GM23338 (cell line): ENCODE measurements at regions not wholly inside any gene's neighbourhood (a gene's known extent, or its start where the extent isn't known, plus 50 kb on each side); places are given as distances from the start of the nearest gene placed in this dataset.

Experiments used
- ATAC-seq: fragments of 200-7000 bp; cut with Tn5 transposase; 3 replicates; pipeline ENCODE4 v1.9.1; 2020
- DNase-seq: peaks from one replicate; pipeline ENCODE4 v3.0.0-alpha.2; 2015; ENCODE audit warnings: low spot score
- H2AFZ ChIP-seq: fragments of 200-600 bp; sonication (generic); 2 replicates; pipeline ENCODE4 v1.8.0; 2016; ENCODE audit warnings: antibody characterized with exemption, mild to moderate bottlenecking, moderate library complexity
- H3F3A ChIP-seq: fragments of 200-600 bp; sonication (generic); replicated peaks from 2 replicates; pipeline ENCODE4 v1.8.0; 2017; ENCODE audit warnings: antibody characterized with exemption, mixed run types, low read depth
- H3K27ac ChIP-seq: fragments of 200-600 bp; sonication (generic); 2 replicates; pipeline ENCODE4 v1.6.1; 2016; ENCODE audit warnings: low read depth
- H3K27me3 ChIP-seq: fragments of 200-600 bp; sonication (generic); 2 replicates; pipeline ENCODE4 v1.8.0; 2016; ENCODE audit warnings: mild to moderate bottlenecking, mixed run types, moderate library complexity; ENCODE audit not compliant: insufficient read depth
- H3K36me3 ChIP-seq: fragments of 200-600 bp; sonication (generic); 2 replicates; pipeline ENCODE4 v1.8.0; 2016; ENCODE audit warnings: mild to moderate bottlenecking; ENCODE audit not compliant: insufficient read depth
- H3K4me1 ChIP-seq: fragments of 200-600 bp; sonication (generic); 2 replicates; pipeline ENCODE4 v1.8.0; 2016; ENCODE audit warnings: mild to moderate bottlenecking, moderate library complexity; ENCODE audit not compliant: insufficient read depth
- H3K4me2 ChIP-seq: fragments of 200-600 bp; sonication (generic); 2 replicates; pipeline ENCODE4 v1.7.1; 2017; ENCODE audit warnings: mixed run types
- H3K4me3 ChIP-seq: fragments of 200-600 bp; sonication (generic); 2 replicates; pipeline ENCODE4 v1.6.1; 2016; ENCODE audit warnings: mixed run types
- H3K79me2 ChIP-seq: fragments of 200-600 bp; sonication (generic); replicated peaks from 2 replicates; pipeline ENCODE4 v1.8.0; 2017; ENCODE audit warnings: mild to moderate bottlenecking; ENCODE audit not compliant: insufficient read depth
- H3K9me2 ChIP-seq: fragments of 200-600 bp; sonication (generic); 2 replicates; pipeline ENCODE4 v1.8.0; 2017; ENCODE audit not compliant: insufficient read depth
- H4K20me1 ChIP-seq: fragments of 200-600 bp; sonication (generic); replicated peaks from 2 replicates; pipeline ENCODE4 v1.8.0; 2017; ENCODE audit warnings: mild to moderate bottlenecking; ENCODE audit not compliant: insufficient read depth
- H3K27ac Mint-ChIP-seq: 2 replicates; pipeline ENCODE4 v1.8.0; 2020; ENCODE audit warnings: inconsistent platforms, mild to moderate bottlenecking, moderate library complexity, mixed read lengths
- H3K27me3 Mint-ChIP-seq: 3 replicates; pipeline ENCODE4 v1.8.0; 2022; ENCODE audit warnings: low read depth, mild to moderate bottlenecking, moderate library complexity, mixed read lengths, inconsistent platforms; ENCODE audit not compliant: insufficient read depth, poor library complexity
- H3K36me3 Mint-ChIP-seq: 3 replicates; pipeline ENCODE4 v1.8.0; 2021; ENCODE audit warnings: low read depth, mild to moderate bottlenecking, inconsistent platforms, moderate library complexity, mixed read lengths
- H3K4me1 Mint-ChIP-seq: 3 replicates; pipeline ENCODE4 v1.8.0; 2020; ENCODE audit warnings: mild to moderate bottlenecking, inconsistent platforms, mixed read lengths
- H3K4me3 Mint-ChIP-seq: 3 replicates; pipeline ENCODE4 v1.8.0; 2021; ENCODE audit warnings: moderate library complexity, mild to moderate bottlenecking, inconsistent platforms, mixed read lengths
- H3K9me3 Mint-ChIP-seq: 3 replicates; pipeline ENCODE4 v1.8.0; 2020; ENCODE audit warnings: moderate library complexity, mild to moderate bottlenecking, inconsistent platforms, mixed read lengths
- CREB1 ChIP-seq: fragments of 250-450 bp; sonication (Bioruptor Pico); IDR thresholded peaks from 2 replicates; pipeline ENCODE4 v1.5.0; 2020; ENCODE audit warnings: low read depth, mild to moderate bottlenecking, moderate library complexity
- ETS1 ChIP-seq: IDR thresholded peaks from 2 replicates; pipeline ENCODE4 v1.6.1; 2016; ENCODE audit warnings: antibody characterized with exemption
- EZH2 ChIP-seq: fragments of 200-600 bp; sonication (generic); IDR thresholded peaks from one replicate; pipeline ENCODE4 v1.8.0; 2017; ENCODE audit warnings: antibody characterized with exemption, mild to moderate bottlenecking, low read depth; ENCODE audit not compliant: unreplicated experiment
- EZH2phosphoT487 ChIP-seq: fragments of 200-600 bp; sonication (generic); IDR thresholded peaks from one replicate; pipeline ENCODE4 v1.8.1; 2018; ENCODE audit warnings: antibody characterized with exemption; ENCODE audit not compliant: unreplicated experiment
- JUNB ChIP-seq: IDR thresholded peaks from one replicate; pipeline ENCODE4 v1.6.1; 2016; ENCODE audit warnings: antibody characterized with exemption; ENCODE audit not compliant: unreplicated experiment
- NANOG ChIP-seq: IDR thresholded peaks from 2 replicates; pipeline ENCODE4 v1.6.1; 2016; ENCODE audit warnings: antibody characterized with exemption, borderline replicate concordance
- POLR2AphosphoS5 ChIP-seq: IDR thresholded peaks from 2 replicates; pipeline ENCODE4 v1.6.1; 2016; ENCODE audit warnings: antibody characterized with exemption, low read depth
- STAT1 ChIP-seq: IDR thresholded peaks from one replicate; pipeline ENCODE4 v1.6.1; 2016; ENCODE audit warnings: antibody characterized with exemption; ENCODE audit not compliant: unreplicated experiment
- ZNF114 ChIP-seq: fragments of 250-450 bp; sonication (Bioruptor Pico); IDR thresholded peaks from 2 replicates; pipeline ENCODE4 v1.5.0; 2020; ENCODE audit warnings: mild to moderate bottlenecking, moderate library complexity
- ZNF331 ChIP-seq: fragments of 250-450 bp; sonication (Bioruptor Pico); IDR thresholded peaks from 2 replicates; pipeline ENCODE4 v1.5.0; 2020; ENCODE audit warnings: low read depth, mild to moderate bottlenecking, moderate library complexity
- TF ChIP-seq, protein P1 (sequence below): IDR thresholded peaks from one replicate; pipeline ENCODE4 v1.6.1; 2018; ENCODE audit warnings: antibody characterized with exemption; ENCODE audit not compliant: unreplicated experiment
- TF ChIP-seq, protein P2 (sequence below): fragments of 250-450 bp; sonication (Bioruptor Pico); IDR thresholded peaks from 2 replicates; pipeline ENCODE4 v1.5.0; 2020; ENCODE audit warnings: mild to moderate bottlenecking, moderate library complexity
- TF ChIP-seq, protein P3 (sequence below), 2 experiments: fragments of 200-600 bp in 1 of 2; sonication (generic) in 1 of 2; conservative IDR thresholded peaks; 2 replicates each; pipeline versions ENCODE4 v1.5.1 to v1.6.1; 2016 to 2017; ENCODE audit warnings: antibody characterized with exemption in 2 of 2, low read depth in 2 of 2, mild to moderate bottlenecking in 2 of 2, moderate library complexity in 1 of 2

GRCh38 chr14:54047645-54048308 is 91.2 kb upstream of the BMP4 start:
- Histone ChIP-seq H4K20me1 (no peaks in the 10 kb centered on the region), H3F3A (no peaks in the 10 kb centered on the region), H3K4me2 (no peak overlapping the region), H2AFZ (no peak overlapping the region), H3K27ac (no peak overlapping the region), H3K4me3 (no peak overlapping the region), H3K4me1 (no peaks in the 10 kb centered on the region), H3K36me3 (no peaks in the 10 kb centered on the region), H3K9me2 (no peaks in the 10 kb centered on the region; the same call in 1 of the 2 replicates), H3K79me2 (no peaks in the 10 kb centered on the region), H3K27me3 (no peaks in the 10 kb centered on the region)
- TF ChIP-seq EZH2phosphoT487 (no peak), ZNF331 (CRISPR knock-in tag) (no peak), JUNB (no peak), EZH2 (no peak), POLR2AphosphoS5 (no peak), NANOG (no peak), ETS1 (no peak), CREB1 (no peak), STAT1 (no peak), ZNF114 (no peak)
- TF ChIP-seq, protein P1, sequence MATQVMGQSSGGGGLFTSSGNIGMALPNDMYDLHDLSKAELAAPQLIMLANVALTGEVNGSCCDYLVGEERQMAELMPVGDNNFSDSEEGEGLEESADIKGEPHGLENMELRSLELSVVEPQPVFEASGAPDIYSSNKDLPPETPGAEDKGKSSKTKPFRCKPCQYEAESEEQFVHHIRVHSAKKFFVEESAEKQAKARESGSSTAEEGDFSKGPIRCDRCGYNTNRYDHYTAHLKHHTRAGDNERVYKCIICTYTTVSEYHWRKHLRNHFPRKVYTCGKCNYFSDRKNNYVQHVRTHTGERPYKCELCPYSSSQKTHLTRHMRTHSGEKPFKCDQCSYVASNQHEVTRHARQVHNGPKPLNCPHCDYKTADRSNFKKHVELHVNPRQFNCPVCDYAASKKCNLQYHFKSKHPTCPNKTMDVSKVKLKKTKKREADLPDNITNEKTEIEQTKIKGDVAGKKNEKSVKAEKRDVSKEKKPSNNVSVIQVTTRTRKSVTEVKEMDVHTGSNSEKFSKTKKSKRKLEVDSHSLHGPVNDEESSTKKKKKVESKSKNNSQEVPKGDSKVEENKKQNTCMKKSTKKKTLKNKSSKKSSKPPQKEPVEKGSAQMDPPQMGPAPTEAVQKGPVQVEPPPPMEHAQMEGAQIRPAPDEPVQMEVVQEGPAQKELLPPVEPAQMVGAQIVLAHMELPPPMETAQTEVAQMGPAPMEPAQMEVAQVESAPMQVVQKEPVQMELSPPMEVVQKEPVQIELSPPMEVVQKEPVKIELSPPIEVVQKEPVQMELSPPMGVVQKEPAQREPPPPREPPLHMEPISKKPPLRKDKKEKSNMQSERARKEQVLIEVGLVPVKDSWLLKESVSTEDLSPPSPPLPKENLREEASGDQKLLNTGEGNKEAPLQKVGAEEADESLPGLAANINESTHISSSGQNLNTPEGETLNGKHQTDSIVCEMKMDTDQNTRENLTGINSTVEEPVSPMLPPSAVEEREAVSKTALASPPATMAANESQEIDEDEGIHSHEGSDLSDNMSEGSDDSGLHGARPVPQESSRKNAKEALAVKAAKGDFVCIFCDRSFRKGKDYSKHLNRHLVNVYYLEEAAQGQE: no peak
- TF ChIP-seq, protein P2, sequence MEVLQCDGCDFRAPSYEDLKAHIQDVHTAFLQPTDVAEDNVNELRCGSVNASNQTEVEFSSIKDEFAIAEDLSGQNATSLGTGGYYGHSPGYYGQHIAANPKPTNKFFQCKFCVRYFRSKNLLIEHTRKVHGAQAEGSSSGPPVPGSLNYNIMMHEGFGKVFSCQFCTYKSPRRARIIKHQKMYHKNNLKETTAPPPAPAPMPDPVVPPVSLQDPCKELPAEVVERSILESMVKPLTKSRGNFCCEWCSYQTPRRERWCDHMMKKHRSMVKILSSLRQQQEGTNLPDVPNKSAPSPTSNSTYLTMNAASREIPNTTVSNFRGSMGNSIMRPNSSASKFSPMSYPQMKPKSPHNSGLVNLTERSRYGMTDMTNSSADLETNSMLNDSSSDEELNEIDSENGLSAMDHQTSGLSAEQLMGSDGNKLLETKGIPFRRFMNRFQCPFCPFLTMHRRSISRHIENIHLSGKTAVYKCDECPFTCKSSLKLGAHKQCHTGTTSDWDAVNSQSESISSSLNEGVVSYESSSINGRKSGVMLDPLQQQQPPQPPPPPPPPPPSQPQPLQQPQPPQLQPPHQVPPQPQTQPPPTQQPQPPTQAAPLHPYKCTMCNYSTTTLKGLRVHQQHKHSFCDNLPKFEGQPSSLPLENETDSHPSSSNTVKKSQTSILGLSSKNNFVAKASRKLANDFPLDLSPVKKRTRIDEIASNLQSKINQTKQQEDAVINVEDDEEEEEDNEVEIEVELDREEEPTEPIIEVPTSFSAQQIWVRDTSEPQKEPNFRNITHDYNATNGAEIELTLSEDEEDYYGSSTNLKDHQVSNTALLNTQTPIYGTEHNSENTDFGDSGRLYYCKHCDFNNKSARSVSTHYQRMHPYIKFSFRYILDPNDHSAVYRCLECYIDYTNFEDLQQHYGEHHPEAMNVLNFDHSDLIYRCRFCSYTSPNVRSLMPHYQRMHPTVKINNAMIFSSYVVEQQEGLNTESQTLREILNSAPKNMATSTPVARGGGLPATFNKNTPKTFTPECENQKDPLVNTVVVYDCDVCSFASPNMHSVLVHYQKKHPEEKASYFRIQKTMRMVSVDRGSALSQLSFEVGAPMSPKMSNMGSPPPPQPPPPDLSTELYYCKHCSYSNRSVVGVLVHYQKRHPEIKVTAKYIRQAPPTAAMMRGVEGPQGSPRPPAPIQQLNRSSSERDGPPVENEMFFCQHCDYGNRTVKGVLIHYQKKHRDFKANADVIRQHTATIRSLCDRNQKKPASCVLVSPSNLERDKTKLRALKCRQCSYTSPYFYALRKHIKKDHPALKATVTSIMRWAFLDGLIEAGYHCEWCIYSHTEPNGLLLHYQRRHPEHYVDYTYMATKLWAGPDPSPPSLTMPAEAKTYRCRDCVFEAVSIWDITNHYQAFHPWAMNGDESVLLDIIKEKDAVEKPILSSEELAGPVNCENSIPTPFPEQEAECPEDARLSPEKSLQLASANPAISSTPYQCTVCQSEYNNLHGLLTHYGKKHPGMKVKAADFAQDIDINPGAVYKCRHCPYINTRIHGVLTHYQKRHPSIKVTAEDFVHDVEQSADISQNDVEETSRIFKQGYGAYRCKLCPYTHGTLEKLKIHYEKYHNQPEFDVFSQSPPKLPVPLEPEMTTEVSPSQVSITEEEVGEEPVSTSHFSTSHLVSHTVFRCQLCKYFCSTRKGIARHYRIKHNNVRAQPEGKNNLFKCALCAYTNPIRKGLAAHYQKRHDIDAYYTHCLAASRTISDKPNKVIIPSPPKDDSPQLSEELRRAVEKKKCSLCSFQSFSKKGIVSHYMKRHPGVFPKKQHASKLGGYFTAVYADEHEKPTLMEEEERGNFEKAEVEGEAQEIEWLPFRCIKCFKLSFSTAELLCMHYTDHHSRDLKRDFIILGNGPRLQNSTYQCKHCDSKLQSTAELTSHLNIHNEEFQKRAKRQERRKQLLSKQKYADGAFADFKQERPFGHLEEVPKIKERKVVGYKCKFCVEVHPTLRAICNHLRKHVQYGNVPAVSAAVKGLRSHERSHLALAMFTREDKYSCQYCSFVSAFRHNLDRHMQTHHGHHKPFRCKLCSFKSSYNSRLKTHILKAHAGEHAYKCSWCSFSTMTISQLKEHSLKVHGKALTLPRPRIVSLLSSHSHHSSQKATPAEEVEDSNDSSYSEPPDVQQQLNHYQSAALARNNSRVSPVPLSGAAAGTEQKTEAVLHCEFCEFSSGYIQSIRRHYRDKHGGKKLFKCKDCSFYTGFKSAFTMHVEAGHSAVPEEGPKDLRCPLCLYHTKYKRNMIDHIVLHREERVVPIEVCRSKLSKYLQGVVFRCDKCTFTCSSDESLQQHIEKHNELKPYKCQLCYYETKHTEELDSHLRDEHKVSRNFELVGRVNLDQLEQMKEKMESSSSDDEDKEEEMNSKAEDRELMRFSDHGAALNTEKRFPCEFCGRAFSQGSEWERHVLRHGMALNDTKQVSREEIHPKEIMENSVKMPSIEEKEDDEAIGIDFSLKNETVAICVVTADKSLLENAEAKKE (CRISPR knock-in tag): no peak
- TF ChIP-seq, protein P3, sequence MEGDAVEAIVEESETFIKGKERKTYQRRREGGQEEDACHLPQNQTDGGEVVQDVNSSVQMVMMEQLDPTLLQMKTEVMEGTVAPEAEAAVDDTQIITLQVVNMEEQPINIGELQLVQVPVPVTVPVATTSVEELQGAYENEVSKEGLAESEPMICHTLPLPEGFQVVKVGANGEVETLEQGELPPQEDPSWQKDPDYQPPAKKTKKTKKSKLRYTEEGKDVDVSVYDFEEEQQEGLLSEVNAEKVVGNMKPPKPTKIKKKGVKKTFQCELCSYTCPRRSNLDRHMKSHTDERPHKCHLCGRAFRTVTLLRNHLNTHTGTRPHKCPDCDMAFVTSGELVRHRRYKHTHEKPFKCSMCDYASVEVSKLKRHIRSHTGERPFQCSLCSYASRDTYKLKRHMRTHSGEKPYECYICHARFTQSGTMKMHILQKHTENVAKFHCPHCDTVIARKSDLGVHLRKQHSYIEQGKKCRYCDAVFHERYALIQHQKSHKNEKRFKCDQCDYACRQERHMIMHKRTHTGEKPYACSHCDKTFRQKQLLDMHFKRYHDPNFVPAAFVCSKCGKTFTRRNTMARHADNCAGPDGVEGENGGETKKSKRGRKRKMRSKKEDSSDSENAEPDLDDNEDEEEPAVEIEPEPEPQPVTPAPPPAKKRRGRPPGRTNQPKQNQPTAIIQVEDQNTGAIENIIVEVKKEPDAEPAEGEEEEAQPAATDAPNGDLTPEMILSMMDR (conservative IDR thresholded peaks at IDR 0.05; ENCODE audit: low read depth in 2 of 2): no peak
- DNase-seq (no peak), ATAC-seq (no peak)
- no peak overlapping the region for H3K27ac Mint-ChIP-seq
- H3K4me3 Mint-ChIP-seq: no peak overlapping the region
- peaks cover 1% of the 10 kb centered on the region for H3K27me3 Mint-ChIP-seq
- no peaks in the 10 kb centered on the region for H3K9me3 Mint-ChIP-seq
- peaks cover 4% of the 10 kb centered on the region; the same call in 2 of the 3 replicates for H3K4me1 Mint-ChIP-seq
- H3K36me3 Mint-ChIP-seq: no peaks in the 10 kb centered on the region
